ENCODE measurements at regions not wholly inside any gene's neighbourhood (a gene's known extent, or its start where the extent isn't known, plus 50 kb on each side); places are given as distances from the start of the nearest gene placed in this dataset.

- no peak for DNase-seq (ENCODE audit: low read depth)
- no peak for TF ChIP-seq CTCF (IDR thresholded peaks at IDR 0.05; ENCODE audit: control insufficient read depth, extremely low read depth, insufficient read depth)
- H3K4me3 ChIP-seq (ENCODE audit: low read depth, low read length), result no peak overlapping the region
Measured at GRCh38 chr1:42017259-42017658, 98.5 kb upstream of the HIVEP3 start.

- no peak overlapping the region for H3K4me3 ChIP-seq (ENCODE audit: low read depth, low read length)
- TF ChIP-seq CTCF (IDR thresholded peaks at IDR 0.05; ENCODE audit: control insufficient read depth, extremely low read depth, insufficient read depth), result no peak
- no peak for DNase-seq (ENCODE audit: low read depth)
Measured at GRCh38 chr1:42014823-42015222, 96.1 kb upstream of the HIVEP3 start.

GRCh38 chr1:42013881-42014470, 95.3 kb upstream of the HIVEP3 start:
- TF ChIP-seq CTCF (IDR thresholded peaks at IDR 0.05; ENCODE audit: control insufficient read depth, extremely low read depth, insufficient read depth), result no peak
- no peak for DNase-seq (ENCODE audit: low read depth)
- H3K4me3 ChIP-seq (ENCODE audit: low read depth, low read length), result no peak overlapping the region

- no peak for DNase-seq (ENCODE audit: low read depth)
- no peak overlapping the region for H3K4me3 ChIP-seq (ENCODE audit: low read depth, low read length)
- TF ChIP-seq CTCF (IDR thresholded peaks at IDR 0.05; ENCODE audit: control insufficient read depth, extremely low read depth, insufficient read depth), result no peak
Measured at GRCh38 chr1:42012852-42013251, 94.1 kb upstream of the HIVEP3 start.

GRCh38 chr1:42010381-42010780, 91.7 kb upstream of the HIVEP3 start:
- no peak for TF ChIP-seq CTCF (IDR thresholded peaks at IDR 0.05; ENCODE audit: control insufficient read depth, extremely low read depth, insufficient read depth)
- no peak for DNase-seq (ENCODE audit: low read depth)
- no peak overlapping the region for H3K4me3 ChIP-seq (ENCODE audit: low read depth, low read length)

DNA sequence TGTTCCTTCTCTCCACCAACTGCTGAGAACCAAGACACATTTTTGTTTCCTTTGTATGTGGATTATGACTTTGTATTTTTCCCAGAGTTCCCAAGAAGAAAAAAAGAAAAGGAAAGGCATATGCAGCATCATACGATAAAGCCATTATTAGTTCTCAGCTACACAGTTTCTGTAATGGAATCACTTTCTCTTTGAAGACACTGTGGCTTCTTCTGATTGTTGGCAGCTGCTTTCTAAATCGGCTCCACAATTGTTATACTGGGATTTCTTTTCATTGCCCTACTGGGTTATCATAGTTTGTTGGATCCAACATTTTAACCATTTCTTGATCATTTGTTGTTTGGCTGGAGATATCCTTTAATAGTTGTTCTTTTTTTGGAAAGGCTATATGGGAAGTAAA, 89.5 kb upstream of the HIVEP3 start:
- no peak for TF ChIP-seq CTCF (IDR thresholded peaks at IDR 0.05; ENCODE audit: control insufficient read depth, extremely low read depth, insufficient read depth)
- no peak for DNase-seq (ENCODE audit: low read depth)
- no peak overlapping the region for H3K4me3 ChIP-seq (ENCODE audit: low read depth, low read length)

- TF ChIP-seq CTCF (IDR thresholded peaks at IDR 0.05; ENCODE audit: control insufficient read depth, extremely low read depth, insufficient read depth), result no peak
- H3K4me3 ChIP-seq (ENCODE audit: low read depth, low read length), result no peak overlapping the region
- DNase-seq (ENCODE audit: low read depth), result no peak
Measured at GRCh38 chr1:42006836-42007235, 88.1 kb upstream of the HIVEP3 start.
